HG03460 (cell line): ENCODE measurements at regions not wholly inside any gene's neighbourhood (a gene's known extent, or its start where the extent isn't known, plus 50 kb on each side); places are given as distances from the start of the nearest gene placed in this dataset.
"Not testable (repeated sequence)": the region's sequence is repeated elsewhere in the genome, so short reads cannot be mapped to it uniquely, and the experiment has no call there.

ENCODE experiments used
- ATAC-seq: cut with Tn5 transposase; IDR thresholded peaks from one replicate; pipeline ENCODE4 v1.9.1; 2021; ENCODE audit not compliant: unreplicated experiment

DNA sequence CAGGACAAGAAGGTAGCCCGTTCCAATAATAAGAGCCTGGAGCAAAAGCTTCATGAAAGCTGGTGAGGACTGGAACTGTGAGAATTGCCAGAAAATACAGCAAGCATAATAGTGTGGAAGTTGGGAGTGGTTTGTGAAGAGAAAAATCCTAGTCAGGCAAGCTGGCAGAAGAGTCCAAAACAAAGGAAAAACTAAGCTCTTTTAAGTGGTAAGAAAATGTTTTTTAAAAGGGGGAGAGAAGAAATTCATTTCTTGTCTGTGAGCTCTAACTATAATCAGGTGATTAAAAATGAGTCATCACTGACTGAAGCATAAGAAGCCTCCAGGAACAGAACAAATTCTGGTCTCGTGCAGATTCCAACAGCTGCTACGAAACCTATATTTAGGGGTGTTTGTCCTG, 102.6 kb downstream of the CAAP1 start:
- ATAC-seq = no peak

DNA sequence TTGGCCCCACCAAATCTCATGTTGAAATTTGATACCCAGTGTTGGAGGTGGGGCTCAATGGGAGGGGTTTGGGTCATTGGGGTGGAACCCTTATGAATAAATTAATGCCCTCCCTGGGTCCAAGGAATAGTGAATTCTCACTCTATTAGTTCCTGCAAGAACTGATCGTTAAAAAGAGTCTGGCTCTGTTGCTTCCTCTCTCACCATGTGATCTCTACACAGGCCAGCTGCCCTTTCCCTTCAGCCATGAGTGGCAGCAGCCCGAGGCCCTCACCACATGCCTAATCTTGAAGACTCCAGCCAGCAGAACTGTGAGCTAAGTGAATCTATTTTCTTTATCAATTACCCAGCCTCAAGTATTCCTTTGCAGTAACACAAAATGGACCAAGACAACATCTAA, 106.0 kb downstream of the CAAP1 start:
- no peak for ATAC-seq

DNA sequence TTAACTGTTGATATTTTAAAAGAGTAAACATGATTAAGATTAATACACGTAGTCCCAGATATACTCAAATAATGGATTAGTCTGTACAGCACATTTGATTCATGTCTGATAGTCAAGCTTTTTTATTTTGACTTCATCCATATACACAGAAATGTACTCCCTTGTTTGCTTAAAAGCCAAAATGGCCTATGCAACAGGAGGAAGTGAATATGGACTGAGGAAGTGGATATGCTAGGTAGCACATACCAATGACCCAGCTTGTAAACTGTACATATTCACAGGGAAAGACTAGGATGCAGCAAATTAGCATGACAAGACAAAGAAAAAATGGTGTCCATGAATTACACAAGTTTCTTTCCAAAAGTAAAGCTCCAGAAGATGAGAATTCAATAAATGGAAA, 109.7 kb downstream of the CAAP1 start:
- no peak for ATAC-seq

DNA sequence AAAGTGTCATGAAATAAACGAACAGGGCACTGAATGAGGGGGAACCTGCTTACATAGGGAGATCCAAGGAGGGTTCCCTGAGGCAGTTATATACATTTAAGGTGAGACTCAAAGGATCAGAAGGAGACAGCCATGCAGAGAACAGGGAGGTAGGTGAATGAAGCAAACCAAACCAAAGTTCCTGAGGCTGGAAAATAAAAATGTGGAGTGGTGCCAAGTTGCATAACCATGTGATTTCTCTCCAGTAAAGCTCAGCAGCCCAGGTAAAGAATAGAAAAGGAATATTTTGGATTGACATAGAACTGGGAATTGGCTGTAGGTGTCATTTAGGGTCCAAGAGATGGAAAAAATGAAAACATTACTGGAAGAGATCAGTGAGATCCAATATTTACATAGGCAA, 110.7 kb downstream of the CAAP1 start:
- ATAC-seq = no peak

DNA sequence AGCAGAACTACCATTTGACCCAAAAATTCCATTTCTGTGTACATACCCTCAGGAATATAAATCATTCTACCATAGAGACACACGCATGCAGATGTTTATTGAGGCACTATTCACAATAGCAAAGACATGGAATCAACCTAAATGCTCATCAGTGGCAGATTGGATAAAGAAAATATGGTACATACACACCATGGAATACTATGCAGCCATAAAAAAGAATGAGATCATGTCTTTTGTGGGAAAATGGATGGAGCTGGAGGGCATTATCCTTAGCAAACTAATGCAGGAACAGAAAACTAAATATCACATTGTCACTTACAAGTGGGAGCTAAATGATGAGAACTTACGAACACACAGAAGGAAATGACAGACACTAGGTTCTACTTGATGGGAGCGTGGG, 112.3 kb downstream of the CAAP1 start:
- ATAC-seq = not testable (repeated sequence)

DNA sequence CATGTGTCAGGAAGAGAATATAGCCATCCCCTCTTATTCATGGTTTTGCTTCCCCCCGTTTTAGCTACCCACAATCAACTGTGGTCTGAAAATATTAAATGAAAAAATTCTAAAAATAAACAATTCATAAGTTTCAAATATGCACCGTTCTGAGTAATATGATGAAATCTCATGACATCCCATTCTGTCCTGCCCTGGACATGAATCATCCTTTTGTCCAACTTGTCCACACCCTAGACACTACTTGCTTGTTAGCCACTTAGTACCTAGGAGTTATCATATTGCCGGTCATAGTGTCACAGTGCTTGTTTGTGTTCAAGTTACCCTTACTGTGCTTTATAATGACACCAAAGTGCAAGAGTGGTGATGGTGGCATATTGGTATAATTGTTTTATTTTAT, 113.5 kb downstream of the CAAP1 start:
- ATAC-seq = no peak

DNA sequence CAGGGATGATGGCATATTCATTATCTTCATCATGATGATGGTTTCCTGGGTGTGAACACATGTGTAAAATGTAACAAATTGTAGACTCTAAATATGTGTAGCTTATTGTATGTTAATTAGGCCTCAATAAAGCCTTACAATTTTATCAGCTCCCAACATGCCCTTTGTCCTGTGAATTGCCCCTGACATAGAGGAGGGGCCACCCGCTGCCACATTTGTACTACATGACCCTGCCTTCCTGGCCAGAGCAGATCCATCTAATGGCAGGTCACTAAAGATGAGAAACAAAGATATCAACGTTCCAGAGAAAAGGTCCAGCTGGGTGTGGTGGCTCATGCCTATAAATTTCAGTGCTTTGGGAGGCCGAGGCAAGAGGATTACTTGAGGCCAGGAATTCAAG, 117.2 kb downstream of the CAAP1 start:
- no peak for ATAC-seq

DNA sequence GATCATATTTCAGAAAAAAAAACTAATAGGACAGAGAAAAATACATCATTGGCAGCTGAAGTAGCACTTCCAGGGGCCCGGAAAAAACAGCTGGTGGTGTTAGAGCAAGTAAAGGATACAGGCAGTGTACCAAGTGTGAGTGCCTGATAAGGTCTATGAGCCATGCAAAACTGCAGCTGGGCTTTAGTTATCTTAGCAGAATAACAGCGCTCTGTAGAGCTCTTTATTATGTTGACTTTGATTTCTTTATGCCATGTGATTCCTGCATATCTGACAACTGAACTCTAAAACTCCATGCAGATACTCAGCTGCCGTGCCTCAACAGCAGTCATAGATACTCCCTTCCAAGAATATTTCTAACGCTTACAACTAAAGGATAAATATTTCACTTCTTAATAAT, 119.5 kb downstream of the CAAP1 start:
- no peak for ATAC-seq

DNA sequence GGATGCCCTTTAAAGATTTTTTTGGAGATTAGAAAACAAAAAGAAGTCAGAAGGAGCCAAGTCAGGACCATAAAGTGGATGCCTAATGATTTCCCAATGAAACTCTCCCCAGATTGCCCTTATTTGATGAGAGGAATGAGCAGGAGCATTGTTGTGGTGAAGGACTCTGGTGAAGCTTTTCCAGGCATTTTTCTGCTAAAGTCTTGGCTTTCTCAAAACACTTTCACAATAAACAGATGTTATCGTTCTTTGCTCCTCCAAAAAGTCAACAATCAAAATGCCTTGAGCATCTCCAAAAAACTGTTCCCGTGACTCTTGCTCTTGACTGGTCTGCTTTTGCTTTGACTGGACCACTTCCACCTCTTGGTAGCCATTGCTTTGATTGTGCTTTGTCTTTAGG, 121.8 kb downstream of the CAAP1 start:
- no peak for ATAC-seq

DNA sequence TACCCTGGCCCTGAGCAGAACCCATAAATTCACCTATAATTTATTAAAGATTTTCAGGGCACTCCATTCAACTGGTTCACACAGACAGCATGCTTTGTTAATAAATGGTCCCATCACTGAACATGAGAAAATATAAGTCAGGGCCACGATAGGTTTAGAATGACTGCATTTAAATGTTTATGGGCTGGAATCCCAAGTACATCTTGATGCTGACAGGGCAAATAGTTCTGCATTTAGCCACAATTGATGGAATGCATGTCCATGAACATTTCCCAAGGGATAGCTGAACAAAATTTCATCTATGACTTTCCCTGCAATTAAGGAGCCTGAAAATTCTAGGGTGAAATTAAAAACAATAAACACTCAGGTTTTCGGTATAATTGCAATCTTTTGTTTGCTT, 124.5 kb downstream of the CAAP1 start:
- ATAC-seq = no peak

DNA sequence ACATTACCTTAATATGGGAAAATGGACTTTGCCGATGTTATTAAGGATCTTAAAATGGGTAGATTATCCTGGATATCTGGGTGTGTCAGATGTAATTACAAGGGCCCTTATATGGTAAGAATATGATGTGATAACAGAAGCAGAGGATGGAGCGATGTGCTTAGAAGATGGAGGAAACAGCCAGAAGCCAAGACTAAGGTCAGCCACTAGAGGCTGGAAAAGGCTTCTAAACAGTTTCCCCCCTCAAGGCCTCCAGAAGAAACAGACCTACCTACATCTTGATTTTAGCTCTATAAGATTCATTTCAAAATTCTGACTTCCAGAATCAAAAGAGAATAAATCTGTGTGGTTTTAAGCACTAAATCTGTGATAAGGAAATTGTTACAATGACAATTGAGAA, 131.9 kb downstream of the CAAP1 start:
- no peak for ATAC-seq

DNA sequence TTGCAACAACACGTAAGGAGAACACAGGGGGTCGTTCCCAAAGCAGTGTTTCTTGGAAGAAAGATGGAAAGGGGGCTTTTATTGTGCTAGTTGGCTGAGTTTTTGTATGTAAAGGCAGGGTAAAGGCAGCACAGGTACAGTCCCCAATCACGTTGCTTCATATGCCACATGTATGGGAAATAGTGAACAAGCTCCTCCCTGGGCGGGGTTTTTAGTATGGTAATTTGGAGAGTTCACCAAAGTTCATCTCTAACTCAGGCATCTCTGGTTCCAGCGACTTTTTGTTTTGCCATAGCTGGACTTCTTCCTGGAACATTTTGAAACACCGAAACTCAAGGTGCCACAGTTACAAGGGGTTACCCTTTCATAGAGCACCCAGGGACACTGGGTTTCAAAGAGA, 133.9 kb downstream of the CAAP1 start:
- ATAC-seq = no peak

DNA sequence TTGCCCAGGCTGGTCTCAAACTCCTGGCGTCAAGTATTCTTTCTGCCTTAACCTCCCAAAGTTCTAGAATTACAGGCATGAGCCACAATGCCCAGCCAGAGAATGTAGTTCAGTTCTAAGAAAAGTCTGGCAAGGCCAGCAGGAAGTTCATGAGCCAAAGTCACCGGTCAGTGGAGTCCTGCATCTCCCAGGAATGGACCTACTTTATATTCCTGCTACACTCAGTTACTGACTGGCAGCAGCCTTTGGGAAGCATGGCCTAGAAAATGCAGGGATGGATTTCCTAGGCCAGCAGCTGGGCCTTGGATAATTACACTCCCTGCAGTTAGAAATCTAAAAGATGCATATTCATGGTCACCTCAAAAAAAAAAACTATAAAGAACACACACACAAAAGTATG, 135.7 kb downstream of the CAAP1 start:
- ATAC-seq = no peak

DNA sequence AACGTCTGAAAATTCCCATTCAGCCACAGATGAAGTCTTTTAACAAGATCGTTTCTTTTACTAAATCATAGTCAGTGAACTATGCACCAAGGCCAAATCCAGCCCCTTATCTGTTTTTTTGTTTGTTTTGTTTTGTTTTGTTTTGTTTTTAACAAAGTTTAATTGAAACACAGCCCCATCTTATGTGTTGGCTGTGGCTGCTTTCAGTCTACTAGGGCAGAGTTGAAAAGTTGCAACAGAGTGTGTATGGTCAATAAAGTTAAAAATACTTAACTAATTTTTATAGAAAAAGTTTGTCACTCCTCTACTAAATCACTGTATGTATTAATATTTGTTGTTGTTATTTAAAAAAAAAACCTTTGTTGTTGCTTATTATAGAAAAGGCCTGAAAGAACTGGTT, 137.1 kb downstream of the CAAP1 start:
- ATAC-seq = no peak

DNA sequence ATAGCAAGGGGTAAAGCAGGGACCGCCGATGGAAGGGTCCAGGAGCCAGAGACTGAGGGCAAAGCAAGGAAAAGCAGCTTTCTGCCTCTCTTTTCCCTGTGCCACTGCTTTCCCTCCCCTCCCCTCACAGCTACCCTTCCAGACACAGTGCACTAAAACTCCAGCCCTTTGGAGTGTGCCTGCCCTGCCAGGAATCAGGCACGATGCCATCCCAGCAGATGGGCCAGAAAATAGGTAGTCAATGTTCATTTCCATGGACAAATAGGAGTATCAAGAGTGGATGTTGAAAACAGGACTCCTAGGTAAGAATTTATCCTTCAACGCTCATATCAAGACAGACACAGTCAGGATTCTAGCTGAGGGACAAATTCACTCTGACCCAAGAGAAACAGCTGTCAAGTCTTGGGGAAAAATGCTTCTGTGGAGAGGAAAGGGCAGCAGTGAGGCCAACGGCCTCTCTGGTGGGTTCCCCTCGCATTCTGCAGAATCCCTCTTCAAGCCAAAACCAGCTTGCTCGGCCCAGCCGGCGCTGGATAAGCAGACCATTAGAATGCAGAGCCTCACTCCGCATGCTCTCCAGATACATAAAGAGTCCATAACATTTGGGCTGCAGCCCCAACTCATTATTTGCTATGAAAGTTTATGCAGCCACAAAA, 138.0 kb downstream of the CAAP1 start:
- ATAC-seq = no peak

DNA sequence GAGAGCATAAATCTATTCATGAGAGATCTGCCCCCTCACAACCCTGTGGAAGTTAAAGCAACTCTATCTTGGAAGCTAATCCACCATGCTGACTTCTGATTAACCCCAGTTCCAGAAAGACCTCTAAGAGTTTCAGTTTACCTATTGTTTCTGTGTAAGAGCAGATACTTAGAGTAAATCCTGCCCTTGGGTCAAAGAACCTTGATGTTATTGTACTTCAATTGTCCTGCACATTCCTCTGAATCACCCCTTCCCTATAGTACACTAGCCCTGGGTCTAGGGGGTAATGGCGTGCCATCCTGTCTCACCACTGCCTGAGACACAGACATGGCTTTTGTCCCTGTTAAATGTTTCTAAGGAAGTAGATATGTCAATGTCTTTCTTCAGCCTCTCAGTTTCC, 138.6 kb downstream of the CAAP1 start:
- ATAC-seq = no peak

DNA sequence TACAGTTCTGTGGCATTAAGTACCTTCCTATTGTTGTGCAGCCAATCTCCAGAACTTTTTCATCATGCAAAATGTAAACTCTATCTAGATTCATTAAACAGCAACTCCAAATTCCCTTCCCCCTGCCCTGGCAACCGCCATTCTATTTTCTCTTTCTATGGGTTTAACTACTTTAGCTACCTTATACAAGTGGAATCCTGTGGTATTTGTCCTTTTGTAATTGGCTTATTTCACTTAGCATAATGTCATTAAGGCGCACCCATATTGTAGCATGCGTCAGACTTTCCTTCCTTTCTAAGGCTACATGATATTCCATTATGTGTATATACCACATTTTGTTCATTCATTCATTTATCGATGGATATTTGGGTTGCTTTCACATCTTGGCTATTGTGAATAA, 142.4 kb downstream of the CAAP1 start:
- no peak for ATAC-seq

DNA sequence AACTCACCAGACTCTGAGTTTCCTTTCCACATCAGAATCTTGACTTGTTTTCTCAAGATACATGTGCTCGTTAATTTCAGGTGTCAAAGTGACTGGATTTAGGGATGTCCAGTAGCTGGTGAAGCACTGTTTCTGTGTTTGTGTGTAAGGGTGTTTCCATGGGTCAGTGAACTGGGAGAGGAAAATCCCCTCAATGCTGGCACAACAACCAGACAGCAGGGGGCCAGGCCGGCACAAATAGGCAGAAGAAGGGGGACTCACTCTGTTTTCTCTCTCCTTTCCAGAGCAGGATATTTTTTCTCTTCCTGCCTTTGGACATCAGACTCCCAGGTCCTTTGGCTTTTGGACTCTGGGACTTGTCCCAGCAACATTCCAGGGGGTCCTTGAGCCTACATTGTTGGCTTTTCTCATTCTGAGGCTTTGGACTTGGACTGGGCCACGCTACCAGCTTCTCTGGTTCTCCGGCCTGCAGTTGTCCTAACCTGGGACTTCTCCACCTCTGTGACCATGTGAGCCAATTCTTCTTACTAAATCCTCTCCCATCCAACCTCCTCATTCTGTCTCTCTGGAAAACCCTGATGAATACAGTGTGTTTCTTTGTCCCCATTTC, 144.0 kb downstream of the CAAP1 start:
- no peak for ATAC-seq

DNA sequence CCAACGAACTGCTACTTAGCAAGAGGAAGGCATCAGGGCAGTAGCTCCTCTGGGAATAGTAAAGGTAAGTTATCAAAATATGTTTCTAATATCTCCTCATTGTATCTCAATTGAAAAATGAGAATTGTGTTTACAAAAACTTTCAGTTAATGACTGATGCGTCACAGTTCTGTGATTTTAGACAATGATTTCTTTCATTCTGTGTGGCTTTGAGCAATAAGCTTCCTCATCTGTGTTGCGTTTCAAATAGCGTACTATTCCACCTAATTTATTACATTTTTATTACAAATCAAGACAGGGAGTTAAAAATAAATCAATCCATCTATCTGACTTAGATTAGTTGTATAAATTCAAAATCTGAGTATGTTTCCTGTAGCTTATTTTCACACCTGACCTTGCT, 145.0 kb downstream of the CAAP1 start:
- ATAC-seq = no peak

DNA sequence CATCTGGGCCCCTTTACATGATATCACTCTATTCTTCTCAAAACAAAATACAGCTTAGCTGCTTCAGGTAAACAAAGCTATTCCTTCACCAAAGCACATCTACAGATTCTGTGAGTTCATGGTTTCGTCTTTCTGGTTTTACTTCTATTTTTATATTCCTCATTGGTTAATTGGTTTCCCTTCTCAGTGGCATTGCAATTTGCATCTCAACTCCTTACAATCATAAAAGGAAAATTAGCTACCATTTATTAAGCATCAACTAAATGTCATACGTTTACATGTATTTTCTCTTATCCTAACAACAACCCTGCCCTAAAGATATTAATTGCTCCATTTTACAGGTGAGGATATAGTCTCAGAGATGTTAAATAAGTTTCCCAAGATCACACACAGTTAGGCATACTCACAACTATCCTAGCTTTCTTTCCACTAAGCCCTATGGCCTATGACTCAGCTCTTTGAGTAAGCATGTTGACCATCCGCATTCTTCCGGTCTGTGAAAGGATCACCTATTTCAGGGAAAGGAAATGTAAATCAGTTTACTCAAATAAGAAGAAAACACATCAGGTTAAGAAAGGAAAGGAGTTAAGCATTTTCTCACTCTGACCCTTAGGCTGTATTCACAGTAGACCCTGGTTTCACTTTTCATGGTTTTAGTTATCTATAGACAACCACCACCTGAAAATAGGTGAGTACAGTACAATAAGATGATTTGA, 146.1 kb downstream of the CAAP1 start:
- ATAC-seq = peak; percentile 80

DNA sequence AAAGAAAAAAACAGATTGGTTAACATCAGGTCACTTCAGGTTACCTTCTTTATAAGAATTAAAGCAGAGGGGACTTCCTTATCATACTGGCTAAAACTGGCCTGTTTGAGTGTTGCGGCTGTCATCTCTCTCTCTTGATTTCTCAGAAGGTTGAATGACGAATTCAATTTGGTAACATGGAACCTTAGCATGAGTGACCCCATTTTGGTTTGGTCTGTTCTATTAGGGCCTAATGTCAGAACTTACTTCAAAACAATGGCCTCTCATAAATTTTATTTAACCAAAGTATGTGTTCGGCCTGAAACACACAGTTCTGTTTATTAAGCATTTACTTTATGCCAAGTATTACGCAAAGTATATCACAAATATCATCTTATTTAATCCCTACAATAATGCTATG, 147.5 kb downstream of the CAAP1 start:
- no peak for ATAC-seq

DNA sequence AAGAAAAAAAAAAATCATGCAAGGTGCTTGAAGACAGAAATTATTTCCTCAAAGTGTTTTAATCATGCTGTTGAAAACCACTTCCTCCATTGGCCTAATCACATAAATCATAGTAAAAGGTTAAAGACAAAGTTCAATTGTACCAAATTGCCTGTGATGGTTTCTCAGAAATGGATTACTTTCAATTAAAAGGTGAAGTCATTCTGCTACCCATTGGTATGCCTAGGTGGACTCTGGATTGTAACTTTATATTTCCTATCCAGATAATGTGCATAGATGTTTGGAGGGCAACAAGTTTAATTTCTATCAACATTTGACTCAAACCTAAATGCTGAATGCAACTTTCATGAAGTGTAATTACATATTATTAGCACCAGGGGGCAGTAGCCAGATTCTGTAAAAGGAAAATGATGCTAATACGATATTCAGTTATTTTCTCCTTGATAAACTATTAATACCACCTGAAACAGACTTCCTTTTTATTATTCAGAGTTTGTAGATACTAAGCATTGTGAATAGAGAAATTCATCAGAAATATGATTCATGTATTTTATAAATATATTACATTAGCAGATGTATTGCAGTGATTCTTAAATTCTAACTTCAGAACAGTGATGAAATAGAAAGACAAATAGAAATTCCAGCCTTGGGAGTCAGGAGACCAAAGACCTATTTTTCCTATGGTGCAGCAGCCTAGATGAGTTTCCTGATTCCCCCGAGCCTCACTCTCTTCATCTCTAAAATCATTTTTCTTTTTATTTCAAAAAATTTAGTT, 148.2 kb downstream of the CAAP1 start:
- ATAC-seq = no peak
